ENCODE measurements at regions not wholly inside any gene's neighbourhood (a gene's known extent, or its start where the extent isn't known, plus 50 kb on each side); places are given as distances from the start of the nearest gene placed in this dataset.

DNA sequence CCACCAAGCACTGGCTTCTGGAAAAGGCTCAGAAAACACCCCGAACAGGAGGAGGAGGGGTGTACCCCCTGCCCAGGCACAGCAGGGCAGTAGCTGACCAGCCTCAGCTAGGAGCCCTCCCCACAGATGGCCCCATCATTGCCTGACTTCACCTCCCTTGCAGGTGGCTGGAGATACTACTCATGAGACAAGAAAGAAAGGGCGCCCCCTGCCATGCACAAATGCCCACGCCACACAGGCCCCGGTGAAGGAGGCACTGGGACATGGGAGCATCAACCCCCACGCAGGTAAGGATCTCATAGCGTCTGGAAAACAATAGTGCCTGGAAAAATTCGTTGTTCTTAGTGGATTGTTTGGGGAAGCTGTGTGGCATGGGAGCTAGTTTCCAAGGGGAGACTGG is 240.6 kb downstream of the TFCP2L1 start:
- no peak overlapping the region for H3K27ac ChIP-seq (ENCODE audit: extremely low read length, insufficient read depth, low read length)
- BruUV-seq (replicated peaks): no TSS peak
- no peak overlapping the region for H2AFZ ChIP-seq (ENCODE audit: low read length)
- H3K79me2 ChIP-seq (ENCODE audit: insufficient read depth, low read length): no peaks in the 10 kb centered on the region
- H3K4me2 ChIP-seq (ENCODE audit: low read depth, low read length): no peak overlapping the region
- no peaks in the 10 kb centered on the region; the same call in 1 of the 2 replicates for H4K20me1 ChIP-seq (ENCODE audit: insufficient read depth, low read length)
- intact Hi-C loops (cut with micrococcal nuclease; ENCODE audit: unreplicated experiment): no loop called here
- FAIRE-seq (no peak), DNase-seq (ENCODE audit: low spot score) (no peak), ATAC-seq (peak; percentile 65)
- H3K27me3 ChIP-seq (ENCODE audit: control insufficient read depth in 1 of 2, insufficient read depth in 2 of 2, low read length in 2 of 2): peaks cover 9 to 79% of the 10 kb centered on the region in 2 experiments
- POLR2A ChIA-PET: no interaction called here
- 2% methylated on average over 6 of the region's 7 CpGs for WGBS (ENCODE audit: low lambda C conversion rate)
- H3K4me1 ChIP-seq (ENCODE audit: insufficient read depth, low read length): no peaks in the 10 kb centered on the region
- TF ChIP-seq STAG1 (CRISPR knock-in tag; IDR thresholded peaks at IDR 0.05): peak; percentile 31
- TF ChIP-seq ZNF577 (CRISPR knock-in tag; IDR thresholded peaks at IDR 0.05; ENCODE audit: borderline replicate concordance, low read depth): no peak
- TF ChIP-seq, protein P1, sequence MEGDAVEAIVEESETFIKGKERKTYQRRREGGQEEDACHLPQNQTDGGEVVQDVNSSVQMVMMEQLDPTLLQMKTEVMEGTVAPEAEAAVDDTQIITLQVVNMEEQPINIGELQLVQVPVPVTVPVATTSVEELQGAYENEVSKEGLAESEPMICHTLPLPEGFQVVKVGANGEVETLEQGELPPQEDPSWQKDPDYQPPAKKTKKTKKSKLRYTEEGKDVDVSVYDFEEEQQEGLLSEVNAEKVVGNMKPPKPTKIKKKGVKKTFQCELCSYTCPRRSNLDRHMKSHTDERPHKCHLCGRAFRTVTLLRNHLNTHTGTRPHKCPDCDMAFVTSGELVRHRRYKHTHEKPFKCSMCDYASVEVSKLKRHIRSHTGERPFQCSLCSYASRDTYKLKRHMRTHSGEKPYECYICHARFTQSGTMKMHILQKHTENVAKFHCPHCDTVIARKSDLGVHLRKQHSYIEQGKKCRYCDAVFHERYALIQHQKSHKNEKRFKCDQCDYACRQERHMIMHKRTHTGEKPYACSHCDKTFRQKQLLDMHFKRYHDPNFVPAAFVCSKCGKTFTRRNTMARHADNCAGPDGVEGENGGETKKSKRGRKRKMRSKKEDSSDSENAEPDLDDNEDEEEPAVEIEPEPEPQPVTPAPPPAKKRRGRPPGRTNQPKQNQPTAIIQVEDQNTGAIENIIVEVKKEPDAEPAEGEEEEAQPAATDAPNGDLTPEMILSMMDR (CRISPR knock-in tag; IDR thresholded peaks at IDR 0.05): peak; percentile 43
- TF ChIP-seq PHF21A (CRISPR knock-in tag; IDR thresholded peaks at IDR 0.05): no peak
- no peak overlapping the region for H3K4me3 ChIP-seq (replicated peaks in 1 of 3; ENCODE audit: insufficient read depth in 1 of 3, low read depth in 2 of 3, low read length in 3 of 3)
- no peaks in the 10 kb centered on the region for H3K36me3 ChIP-seq (replicated peaks in 1 of 2; ENCODE audit: control insufficient read depth in 1 of 2, insufficient read depth in 2 of 2, low read length in 2 of 2)
- CTCF ChIA-PET (ENCODE audit: low intra/inter-chr PET ratio, low total read pairs): no interaction called here
- H3K9ac ChIP-seq (ENCODE audit: insufficient read depth, low read depth, low read length): no peak overlapping the region
- H3K9me3 ChIP-seq (ENCODE audit: low read length): no peaks in the 10 kb centered on the region
- in situ Hi-C loops (cut with HindIII; ENCODE audit: extremely low pct_ligation_motif_present, low pct_unique_long_range_greater_than_20kb): no loop called here

DNA sequence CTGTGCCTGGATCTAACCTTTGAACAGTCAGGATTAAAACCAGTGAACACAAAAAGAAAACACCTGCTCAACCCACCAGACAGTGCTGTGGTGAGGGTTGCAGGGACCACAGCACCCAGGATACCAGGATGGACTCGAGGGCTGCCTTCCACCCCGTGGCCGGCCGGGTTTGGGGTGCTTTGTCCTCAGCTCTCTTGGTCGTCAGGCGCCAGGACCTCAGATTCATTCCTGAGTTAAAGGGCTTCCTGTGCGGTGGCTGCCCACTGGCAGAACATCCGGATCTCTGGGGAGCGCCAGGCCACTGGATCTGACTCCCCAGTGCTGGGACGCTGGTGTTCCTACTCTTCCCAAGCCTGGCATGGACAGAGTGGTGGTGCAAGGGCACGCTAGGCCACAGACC is 239.8 kb downstream of the TFCP2L1 start:
- Histone ChIP-seq H3K79me2 (ENCODE audit: insufficient read depth, low read length) (no peaks in the 10 kb centered on the region), H4K20me1 (ENCODE audit: insufficient read depth, low read length) (no peaks in the 10 kb centered on the region; the same call in 1 of the 2 replicates), H3K9ac (ENCODE audit: insufficient read depth, low read depth, low read length) (no peak overlapping the region), H3K9me3 (ENCODE audit: low read length) (no peaks in the 10 kb centered on the region), H2AFZ (ENCODE audit: low read length) (no peak overlapping the region), H3K27ac (ENCODE audit: extremely low read length, insufficient read depth, low read length) (no peak overlapping the region), H3K4me1 (ENCODE audit: insufficient read depth, low read length) (no peaks in the 10 kb centered on the region), H3K4me3 (replicated peaks in 1 of 3; ENCODE audit: insufficient read depth in 1 of 3, low read depth in 2 of 3, low read length in 3 of 3) (no peak overlapping the region), H3K27me3 (ENCODE audit: control insufficient read depth in 1 of 2, insufficient read depth in 2 of 2, low read length in 2 of 2) (peaks cover 10 to 74% of the 10 kb centered on the region in 2 experiments), H3K4me2 (ENCODE audit: low read depth, low read length) (no peak overlapping the region), H3K36me3 (replicated peaks in 1 of 2; ENCODE audit: control insufficient read depth in 1 of 2, insufficient read depth in 2 of 2, low read length in 2 of 2) (no peaks in the 10 kb centered on the region)
- 33% methylated on average over 3 of the region's 11 CpGs for WGBS (ENCODE audit: low lambda C conversion rate)
- DNase-seq (ENCODE audit: low spot score) (no peak), ATAC-seq (no peak), FAIRE-seq (no peak)
- BruUV-seq (replicated peaks): no TSS peak
- intact Hi-C loops (cut with micrococcal nuclease; ENCODE audit: unreplicated experiment): no loop called here
- TF ChIP-seq TBX3 (IDR thresholded peaks at IDR 0.05; ENCODE audit: borderline replicate concordance) (no peak), SYNCRIP (IDR thresholded peaks at IDR 0.05; ENCODE audit: insufficient read depth, low read depth, low read length) (no peak), HES4 (CRISPR knock-in tag; IDR thresholded peaks at IDR 0.05; ENCODE audit: borderline replicate concordance) (no peak)
- TF ChIP-seq, protein P2, sequence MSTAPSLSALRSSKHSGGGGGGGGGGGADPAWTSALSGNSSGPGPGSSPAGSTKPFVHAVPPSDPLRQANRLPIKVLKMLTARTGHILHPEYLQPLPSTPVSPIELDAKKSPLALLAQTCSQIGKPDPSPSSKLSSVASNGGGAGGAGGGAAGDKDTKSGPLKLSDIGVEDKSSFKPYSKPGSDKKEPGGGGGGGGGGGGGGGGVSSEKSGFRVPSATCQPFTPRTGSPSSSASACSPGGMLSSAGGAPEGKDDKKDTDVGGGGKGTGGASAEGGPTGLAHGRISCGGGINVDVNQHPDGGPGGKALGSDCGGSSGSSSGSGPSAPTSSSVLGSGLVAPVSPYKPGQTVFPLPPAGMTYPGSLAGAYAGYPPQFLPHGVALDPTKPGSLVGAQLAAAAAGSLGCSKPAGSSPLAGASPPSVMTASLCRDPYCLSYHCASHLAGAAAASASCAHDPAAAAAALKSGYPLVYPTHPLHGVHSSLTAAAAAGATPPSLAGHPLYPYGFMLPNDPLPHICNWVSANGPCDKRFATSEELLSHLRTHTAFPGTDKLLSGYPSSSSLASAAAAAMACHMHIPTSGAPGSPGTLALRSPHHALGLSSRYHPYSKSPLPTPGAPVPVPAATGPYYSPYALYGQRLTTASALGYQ (CRISPR knock-in tag; IDR thresholded peaks at IDR 0.05): no peak
- TF ChIP-seq, protein P3, sequence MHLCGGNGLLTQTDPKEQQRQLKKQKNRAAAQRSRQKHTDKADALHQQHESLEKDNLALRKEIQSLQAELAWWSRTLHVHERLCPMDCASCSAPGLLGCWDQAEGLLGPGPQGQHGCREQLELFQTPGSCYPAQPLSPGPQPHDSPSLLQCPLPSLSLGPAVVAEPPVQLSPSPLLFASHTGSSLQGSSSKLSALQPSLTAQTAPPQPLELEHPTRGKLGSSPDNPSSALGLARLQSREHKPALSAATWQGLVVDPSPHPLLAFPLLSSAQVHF (CRISPR knock-in tag; IDR thresholded peaks at IDR 0.05): no peak
- in situ Hi-C loops (cut with HindIII; ENCODE audit: extremely low pct_ligation_motif_present, low pct_unique_long_range_greater_than_20kb): no loop called here
- POLR2A ChIA-PET: no interaction called here
- CTCF ChIA-PET (ENCODE audit: low intra/inter-chr PET ratio, low total read pairs): no interaction called here

All from HepG2 (cell line).